HCT116 (cell line): ENCODE measurements at regions not wholly inside any gene's neighbourhood (a gene's known extent, or its start where the extent isn't known, plus 50 kb on each side); places are given as distances from the start of the nearest gene placed in this dataset.

Experiments
- ATAC-seq: fragments of 200-7000 bp; cut with Tn5 transposase; 2 replicates; pipeline ENCODE4 v1.9.1; 2020; ENCODE audit warnings: mild to moderate bottlenecking, moderate library complexity
- BruUV-seq: library from RNA; stranded (reverse); fragments of 400-500 nt; replicated peaks from 2 replicates; lab custom pipeline; 2021; lab: Mats Ljungman, UMichigan
- CTCF ChIA-PET: fragments of 300-600 bp; sonication (Branson Sonifier 250); formaldehyde crosslinking; loops from one replicate; lab custom pipeline; 2021; ENCODE audit warnings: antibody characterized with exemption; lab: Charles Lee
- POLR2A ChIA-PET: fragments of 300-600, 350-600 bp; sonication (Branson Sonifier 250); formaldehyde crosslinking; loops from one replicate; lab custom pipeline; 2021; ENCODE audit warnings: antibody characterized with exemption; lab: Charles Lee
- RAD21 ChIA-PET, 2 experiments: fragments of 300-600 bp; sonication (Branson Sonifier 250); formaldehyde crosslinking; loops; one replicate each; lab custom pipeline; 2023; ENCODE audit warnings: low total read pairs in 2 of 2; ENCODE audit not compliant: uncharacterized antibody in 2 of 2, unreplicated experiment in 2 of 2, low non-redundant PET in 1 of 2; lab: Charles Lee
- DNase-seq: peaks from one replicate; pipeline ENCODE4 v3.0.0-alpha.2; 2010; ENCODE audit warnings: low read depth, low spot score
- H2AFZ ChIP-seq: fragments of 200-600 bp; shearing (Covaris generic), sonication (generic); 2 replicates; pipeline ENCODE4 v1.6.1; 2017; ENCODE audit warnings: low read depth, mixed run types, mixed read lengths, antibody characterized with exemption, low read length; ENCODE audit not compliant: poor library complexity, severe bottlenecking
- H3K27ac ChIP-seq: 2 replicates; pipeline ENCODE4 v1.5.1; 2012; ENCODE audit warnings: low read depth, low read length
- H3K27me3 ChIP-seq: fragments of 200-600 bp; sonication (generic); 2 replicates; pipeline ENCODE4 v1.6.1; 2016; ENCODE audit warnings: mixed run types, low read length, mixed read lengths; ENCODE audit not compliant: insufficient read depth
- H3K36me3 ChIP-seq, 2 experiments: fragments of 200-500 bp in 1 of 2; fragments of 200-600 bp in 1 of 2; sonication (Bioruptor generic) in 1 of 2; sonication (generic) in 1 of 2; 2 replicates each; pipeline versions ENCODE4 v1.5.1 to v1.6.1; 2014 to 2016; ENCODE audit warnings: low read length in 2 of 2, inconsistent platforms in 1 of 2, mixed read lengths in 1 of 2, mixed run types in 1 of 2; ENCODE audit not compliant: insufficient read depth in 2 of 2, control insufficient read depth in 1 of 2
- H3K4me1 ChIP-seq, 2 experiments: fragments of 200-600 bp in 1 of 2; sonication (generic) in 1 of 2; 2 replicates each; pipeline versions ENCODE4 v1.5.1 to v1.6.1; 2012 to 2017; ENCODE audit warnings: low read length in 2 of 2, inconsistent platforms in 1 of 2, mild to moderate bottlenecking in 1 of 2, mixed read lengths in 1 of 2, mixed run types in 1 of 2, moderate library complexity in 1 of 2; ENCODE audit not compliant: insufficient read depth in 2 of 2, control insufficient read depth in 1 of 2
- H3K4me2 ChIP-seq: fragments of 200-600 bp; sonication (generic); 2 replicates; pipeline ENCODE4 v1.6.1; 2017; ENCODE audit warnings: mixed run types, low read length, mixed read lengths
- H3K4me3 ChIP-seq, 2 experiments: fragments of 200-600 bp in 1 of 2; sonication (generic) in 1 of 2; replicated peaks in 1 of 2; 2 replicates each; pipeline ENCODE4 v1.5.1; 2011 to 2016; ENCODE audit warnings: low read length in 2 of 2, control low read depth in 1 of 2, low read depth in 1 of 2, mild to moderate bottlenecking in 1 of 2, mixed read lengths in 1 of 2, mixed run types in 1 of 2
- H3K79me2 ChIP-seq: fragments of 200-600 bp; sonication (generic); 2 replicates; pipeline ENCODE4 v1.6.1; 2017; ENCODE audit warnings: mild to moderate bottlenecking, mixed run types, low read length, moderate library complexity, mixed read lengths; ENCODE audit not compliant: insufficient read depth
- H3K9ac ChIP-seq: fragments of 200-600 bp; sonication (generic); 2 replicates; pipeline ENCODE4 v1.6.1; 2016; ENCODE audit warnings: low read length, mixed read lengths
- H3K9me2 ChIP-seq: fragments of 200-600 bp; sonication (generic), shearing (Covaris generic); 2 replicates; pipeline ENCODE4 v1.6.1; 2017; ENCODE audit warnings: mixed run types, mild to moderate bottlenecking, moderate library complexity; ENCODE audit not compliant: insufficient read depth
- H3K9me3 ChIP-seq, 2 experiments: fragments of 200-500 bp in 1 of 2; fragments of 200-600 bp in 1 of 2; sonication (Bioruptor generic) in 1 of 2; sonication (generic) in 1 of 2; 2 replicates each; pipeline ENCODE4 v1.6.1; 2014 to 2017; ENCODE audit warnings: low read length in 2 of 2, mixed read lengths in 2 of 2, inconsistent platforms in 1 of 2, low read depth in 1 of 2, mild to moderate bottlenecking in 1 of 2, mixed run types in 1 of 2, moderate library complexity in 1 of 2; ENCODE audit not compliant: control insufficient read depth in 1 of 2, insufficient read depth in 1 of 2
- H4K20me1 ChIP-seq: fragments of 200-600 bp; sonication (generic), shearing (Covaris generic); 2 replicates; pipeline ENCODE4 v1.6.1; 2017; ENCODE audit warnings: mixed run types, mild to moderate bottlenecking, moderate library complexity; ENCODE audit not compliant: insufficient read depth
- ATF3 ChIP-seq: IDR thresholded peaks from 2 replicates; pipeline ENCODE4 v1.6.1; 2012
- CEBPB ChIP-seq: IDR thresholded peaks from 2 replicates; pipeline ENCODE4 v1.6.1; 2012; ENCODE audit warnings: low read depth
- EGR1 ChIP-seq: IDR thresholded peaks from 2 replicates; pipeline ENCODE4 v1.6.1; 2012; ENCODE audit warnings: low read depth
- EZH2 ChIP-seq: fragments of 200-600 bp; sonication (generic); IDR thresholded peaks from 2 replicates; pipeline ENCODE4 v1.6.1; 2017; ENCODE audit warnings: antibody characterized with exemption, mixed run types
- EZH2phosphoT487 ChIP-seq: fragments of 200-600 bp; IDR thresholded peaks from 2 replicates; pipeline ENCODE4 v1.6.1; 2018; ENCODE audit warnings: antibody characterized with exemption, borderline replicate concordance
- FOSL1 ChIP-seq: IDR thresholded peaks from 2 replicates; pipeline ENCODE4 v1.6.1; 2012; ENCODE audit warnings: low read depth
- JUND ChIP-seq: IDR thresholded peaks from 2 replicates; pipeline ENCODE4 v1.6.1; 2012
- SIN3A ChIP-seq: IDR thresholded peaks from 2 replicates; pipeline ENCODE4 v1.6.1; 2012; ENCODE audit warnings: low read depth
- SP1 ChIP-seq: IDR thresholded peaks from 2 replicates; pipeline ENCODE4 v1.6.1; 2012; ENCODE audit warnings: low read depth
- SRF ChIP-seq: IDR thresholded peaks from 2 replicates; pipeline ENCODE4 v1.6.1; 2012; ENCODE audit warnings: low read depth
- TCF7L2 ChIP-seq: IDR thresholded peaks from 2 replicates; pipeline ENCODE4 v1.7.0; 2011; ENCODE audit warnings: borderline replicate concordance, inconsistent platforms; ENCODE audit not compliant: insufficient read depth, insufficient read length; ENCODE audit errors: extremely low read depth
- YY1 ChIP-seq: IDR thresholded peaks from 2 replicates; pipeline ENCODE4 v1.6.1; 2011; ENCODE audit warnings: low read length, low read depth, moderate library complexity, mild to moderate bottlenecking; ENCODE audit not compliant: insufficient replicate concordance; ENCODE audit errors: extremely low read depth
- intact Hi-C: fragments of 100-400 bp; cut with micrococcal nuclease; formaldehyde crosslinking; loops from 2 replicates; pipeline ENCODE4 v1.10.0; 2022
- TF ChIP-seq, protein P1 (sequence below): IDR thresholded peaks from 2 replicates; pipeline ENCODE4 v1.6.1; 2011; ENCODE audit warnings: mild to moderate bottlenecking, low read length, moderate library complexity; ENCODE audit not compliant: insufficient replicate concordance; ENCODE audit errors: extremely low read depth

- H3K4me3 ChIP-seq = no peak overlapping the region
- no peaks in the 10 kb centered on the region for H4K20me1 ChIP-seq
- no peaks in the 10 kb centered on the region for H3K36me3 ChIP-seq
- intact Hi-C loops = no loop called here
- no peaks in the 10 kb centered on the region for H3K27me3 ChIP-seq
- no peaks in the 10 kb centered on the region for H3K9me2 ChIP-seq
- POLR2A ChIA-PET = no interaction called here
- no peak overlapping the region for H3K27ac ChIP-seq
- DNase-seq (no peak), ATAC-seq (no peak)
- H3K9me3 ChIP-seq = no peaks in the 10 kb centered on the region
- TF ChIP-seq CEBPB (no peak), EZH2 (no peak), FOSL1 (no peak), ATF3 (no peak), SIN3A (no peak), EGR1 (no peak), EZH2phosphoT487 (no peak), JUND (no peak), SRF (no peak), YY1 (no peak), SP1 (no peak), TCF7L2 (no peak)
- TF ChIP-seq, protein P1, sequence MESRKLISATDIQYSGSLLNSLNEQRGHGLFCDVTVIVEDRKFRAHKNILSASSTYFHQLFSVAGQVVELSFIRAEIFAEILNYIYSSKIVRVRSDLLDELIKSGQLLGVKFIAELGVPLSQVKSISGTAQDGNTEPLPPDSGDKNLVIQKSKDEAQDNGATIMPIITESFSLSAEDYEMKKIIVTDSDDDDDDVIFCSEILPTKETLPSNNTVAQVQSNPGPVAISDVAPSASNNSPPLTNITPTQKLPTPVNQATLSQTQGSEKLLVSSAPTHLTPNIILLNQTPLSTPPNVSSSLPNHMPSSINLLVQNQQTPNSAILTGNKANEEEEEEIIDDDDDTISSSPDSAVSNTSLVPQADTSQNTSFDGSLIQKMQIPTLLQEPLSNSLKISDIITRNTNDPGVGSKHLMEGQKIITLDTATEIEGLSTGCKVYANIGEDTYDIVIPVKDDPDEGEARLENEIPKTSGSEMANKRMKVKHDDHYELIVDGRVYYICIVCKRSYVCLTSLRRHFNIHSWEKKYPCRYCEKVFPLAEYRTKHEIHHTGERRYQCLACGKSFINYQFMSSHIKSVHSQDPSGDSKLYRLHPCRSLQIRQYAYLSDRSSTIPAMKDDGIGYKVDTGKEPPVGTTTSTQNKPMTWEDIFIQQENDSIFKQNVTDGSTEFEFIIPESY = no peak
- RAD21 ChIA-PET = no interaction called here
- no TSS peak for BruUV-seq
- no peak overlapping the region for H2AFZ ChIP-seq
- H3K4me1 ChIP-seq = no peaks in the 10 kb centered on the region
- H3K9ac ChIP-seq = no peak overlapping the region
- no peaks in the 10 kb centered on the region for H3K79me2 ChIP-seq
- H3K4me2 ChIP-seq = no peak overlapping the region
- CTCF ChIA-PET = no interaction called here
Observed at GRCh38 chr3:18861137-18861536, 287.2 kb upstream of the KCNH8 start.
